Fibroblast of skin of left biceps (primary cell): ENCODE measurements at regions not wholly inside any gene's neighbourhood (a gene's known extent, or its start where the extent isn't known, plus 50 kb on each side); places are given as distances from the start of the nearest gene placed in this dataset.
"Not testable (repeated sequence)": the region's sequence is repeated elsewhere in the genome, so short reads cannot be mapped to it uniquely, and the experiment has no call there.

Experiments
- DNase-seq, 2 experiments: peaks; one replicate each; pipeline ENCODE4 v3.0.0-alpha.2; 2013; ENCODE audit warnings: low read depth in 2 of 2

DNA sequence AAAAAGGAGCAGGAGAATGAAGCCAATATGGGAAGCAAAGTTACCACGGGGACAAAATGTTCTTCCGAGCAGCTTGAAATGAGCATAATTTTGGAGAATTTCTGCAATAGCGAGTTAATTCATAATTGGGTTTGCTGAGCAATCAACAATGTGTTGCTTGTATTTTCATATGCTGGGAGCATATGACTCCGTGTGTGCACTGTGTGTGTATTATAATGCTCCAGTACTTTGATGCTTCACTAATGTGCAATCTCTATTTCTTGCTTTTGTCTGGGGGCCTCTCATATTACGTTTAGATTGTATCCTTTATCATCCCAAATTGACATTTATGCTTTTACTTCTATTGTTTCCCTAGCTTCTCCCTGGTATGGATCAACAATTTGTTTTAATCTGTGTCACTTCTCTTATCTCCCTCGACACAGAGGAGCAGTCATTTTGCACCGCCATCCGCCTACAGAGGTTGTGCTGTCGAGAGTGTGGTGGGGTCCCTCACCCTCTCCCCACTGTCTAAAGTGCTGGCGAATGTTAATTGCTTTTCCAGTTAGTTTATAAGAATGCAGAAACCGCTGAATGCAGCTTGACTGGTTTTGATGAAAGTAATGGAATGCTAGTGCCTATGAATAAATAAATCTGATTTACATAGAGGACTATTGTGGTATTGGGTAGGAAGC lies 372.5 kb upstream of the WWC1 start:
- DNase-seq, result no peak

DNA sequence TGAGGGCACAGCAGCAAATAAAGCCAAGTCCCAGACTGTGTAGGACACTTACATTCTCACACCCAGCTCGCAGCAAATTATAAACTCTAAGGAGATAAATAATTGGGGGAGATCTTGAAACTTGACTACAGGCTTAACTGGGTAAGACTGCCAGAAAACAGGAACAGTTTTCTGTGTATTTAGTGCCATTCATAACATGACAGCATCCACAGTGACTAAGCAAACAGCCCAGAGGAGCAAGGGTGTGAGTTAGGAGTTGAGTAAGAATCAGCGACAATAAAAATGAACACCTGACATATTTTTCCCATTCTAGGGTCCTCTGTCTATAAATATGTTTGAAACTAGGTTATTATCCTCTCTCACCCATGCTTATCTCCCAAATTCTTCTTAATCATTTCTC lies 370.9 kb upstream of the WWC1 start:
- no peak for DNase-seq

GRCh38 chr5:167921796-167922195 lies 369.6 kb upstream of the WWC1 start:
- DNase-seq, result no peak

DNA sequence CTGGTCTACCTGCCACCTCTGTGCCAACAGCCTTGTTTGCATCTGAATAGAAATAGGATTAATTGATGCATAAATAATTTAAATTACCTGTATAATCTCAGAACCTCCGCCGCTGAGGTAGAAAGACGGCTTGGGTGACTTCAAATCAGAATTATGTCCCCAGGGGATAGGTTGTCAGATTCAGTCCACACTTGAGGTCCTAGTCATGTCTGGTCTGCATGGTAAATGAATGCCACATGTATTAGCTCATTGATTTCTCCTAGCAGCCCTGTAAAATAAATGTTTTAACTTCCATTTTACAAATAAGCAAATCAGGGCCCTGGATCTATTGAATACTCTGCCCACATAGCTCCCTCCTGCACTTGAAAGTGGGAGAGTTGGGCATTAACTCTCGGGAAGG lies 368.0 kb upstream of the WWC1 start:
- DNase-seq, result no peak

GRCh38 chr5:167929841-167930240 lies 361.6 kb upstream of the WWC1 start:
- no peak for DNase-seq

- no peak for DNase-seq
Measured at GRCh38 chr5:167934551-167934971, 356.9 kb upstream of the WWC1 start.

- DNase-seq, result no peak
Measured at GRCh38 chr5:167936022-167936421, 355.4 kb upstream of the WWC1 start.

DNA sequence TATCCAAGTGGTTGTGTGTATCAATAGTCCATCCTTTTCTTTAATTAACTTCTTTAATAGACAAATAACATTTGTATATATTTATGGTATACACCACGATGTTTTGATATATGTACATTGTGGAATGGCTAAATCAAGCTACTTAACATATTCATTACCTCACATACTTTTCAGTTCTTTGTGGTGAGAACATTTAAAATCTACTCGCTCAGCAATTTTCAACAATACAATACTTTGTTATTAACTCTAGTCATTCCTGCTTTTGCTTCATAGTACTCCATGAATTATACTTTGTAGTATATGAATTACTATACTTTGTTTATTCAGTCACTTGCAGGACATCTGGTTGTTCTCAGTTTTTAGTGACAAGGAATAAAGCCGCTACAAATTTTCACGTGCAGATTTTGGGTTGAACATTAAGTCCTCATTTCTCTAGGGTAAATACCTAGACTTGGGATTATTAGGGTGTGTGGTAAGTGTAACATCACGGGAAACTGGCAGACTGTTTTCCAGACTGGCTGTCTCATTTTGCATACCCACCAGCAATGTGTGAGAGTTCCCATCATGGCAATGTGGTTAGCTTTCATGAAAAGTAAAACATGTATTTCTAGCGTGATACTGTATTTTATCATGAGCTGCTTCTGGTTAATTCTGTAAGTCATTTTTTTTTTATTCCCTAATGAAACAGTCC lies 354.4 kb upstream of the WWC1 start:
- no peak for DNase-seq

- no peak for DNase-seq
Measured at GRCh38 chr5:167937635-167937998, 353.8 kb upstream of the WWC1 start.

GRCh38 chr5:167939686-167940085 lies 351.8 kb upstream of the WWC1 start:
- DNase-seq, result peak in 1 of 2 experiments; percentile 52

DNA sequence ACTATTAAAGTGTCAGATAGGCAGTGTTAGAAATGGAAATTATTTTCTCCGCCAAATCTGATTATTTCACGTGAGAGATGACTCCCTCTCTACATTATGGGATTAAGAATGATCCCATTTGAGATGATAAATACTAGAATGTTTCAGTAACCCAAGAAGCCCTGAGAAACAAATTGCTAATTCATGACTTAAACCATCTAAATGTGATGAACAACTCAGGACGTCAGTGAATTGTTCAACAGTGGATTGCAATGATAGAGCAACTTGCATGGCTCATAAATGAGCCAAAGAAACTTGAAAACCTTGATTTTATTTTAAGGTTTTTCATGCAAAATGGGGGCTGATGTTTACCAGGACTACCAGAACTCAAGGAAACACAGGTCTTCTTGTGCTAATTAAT lies 350.5 kb upstream of the WWC1 start:
- peak in 1 of 2 experiments; percentile 34 for DNase-seq

GRCh38 chr5:167941556-167941955 lies 349.9 kb upstream of the WWC1 start:
- not testable (repeated sequence) for DNase-seq

GRCh38 chr5:167943343-167943742 lies 348.1 kb upstream of the WWC1 start:
- DNase-seq, result no peak

- no peak for DNase-seq
Measured at GRCh38 chr5:167944121-167944852, 347.2 kb upstream of the WWC1 start.

GRCh38 chr5:167945542-167946384 lies 345.7 kb upstream of the WWC1 start:
- peak; percentile 94 to 95 for DNase-seq

DNA sequence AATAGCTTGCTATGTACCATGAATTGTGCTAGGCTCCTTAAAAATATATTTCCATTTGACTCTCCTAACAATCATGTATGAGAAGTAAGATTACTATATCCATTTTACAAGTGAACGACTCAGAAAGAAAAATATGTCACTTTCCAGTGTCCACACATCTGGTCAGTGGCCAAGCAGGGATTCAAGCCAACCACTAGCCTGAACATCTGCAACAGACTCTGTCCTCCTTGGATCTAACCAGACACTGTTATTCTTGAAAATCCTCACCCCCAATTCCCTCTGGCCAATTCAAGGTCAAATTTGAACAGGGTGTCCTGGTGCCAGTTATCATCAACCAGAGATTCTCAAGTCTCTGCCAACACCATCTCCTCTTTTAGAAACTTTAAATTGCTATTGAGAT lies 344.1 kb upstream of the WWC1 start:
- DNase-seq, result no peak

GRCh38 chr5:167948251-167948650 lies 343.2 kb upstream of the WWC1 start:
- DNase-seq, result no peak

DNA sequence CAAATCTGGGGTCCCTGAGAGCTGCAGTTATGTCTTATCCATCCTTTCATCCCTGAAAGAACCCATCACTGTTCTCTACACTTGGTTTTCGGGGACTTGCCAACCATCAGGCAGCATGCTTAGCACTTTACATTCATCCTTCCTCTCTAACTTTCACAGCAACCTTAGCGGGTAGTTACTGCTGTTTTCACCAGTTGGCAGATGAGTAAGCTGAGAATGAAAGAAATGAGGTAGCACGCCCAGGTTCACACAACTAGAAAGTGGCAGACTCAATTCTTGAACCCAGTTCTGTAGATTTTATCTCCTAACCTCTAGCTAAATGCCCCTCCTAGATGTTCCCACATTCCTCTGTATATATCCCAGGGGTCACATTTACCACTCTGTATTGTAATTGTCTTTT lies 342.0 kb upstream of the WWC1 start:
- no peak for DNase-seq

DNA sequence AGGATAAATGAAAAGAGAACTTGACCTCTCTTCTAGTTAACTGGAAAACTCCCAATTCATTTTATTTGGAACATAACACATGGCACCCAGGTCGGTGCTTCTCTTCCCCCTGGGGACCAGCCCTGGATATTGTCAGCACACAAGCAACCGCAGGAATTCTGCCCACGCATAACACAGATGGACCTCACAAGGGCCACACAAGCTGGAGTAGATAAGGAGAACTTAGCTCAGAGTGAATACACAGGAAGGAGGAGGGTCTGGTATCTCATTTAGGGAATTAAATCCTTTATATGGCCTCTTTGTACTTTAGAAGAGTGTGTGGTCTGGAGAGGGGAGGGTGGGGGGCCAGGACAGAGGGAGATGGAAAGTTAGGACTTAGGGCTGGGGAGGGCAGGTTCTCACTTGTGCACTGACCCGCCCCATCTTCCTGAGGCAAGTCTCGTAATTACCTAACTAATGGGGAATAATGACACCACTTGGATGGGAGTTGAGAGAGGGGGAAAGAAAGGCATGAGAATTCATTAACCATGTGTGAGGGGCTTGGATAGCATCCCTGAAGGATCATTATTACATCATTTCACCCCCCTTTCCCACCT lies 341.2 kb upstream of the WWC1 start:
- DNase-seq, result peak; percentile 79 to 83

- DNase-seq, result no peak
Measured at GRCh38 chr5:167951116-167951515, 340.3 kb upstream of the WWC1 start.

DNA sequence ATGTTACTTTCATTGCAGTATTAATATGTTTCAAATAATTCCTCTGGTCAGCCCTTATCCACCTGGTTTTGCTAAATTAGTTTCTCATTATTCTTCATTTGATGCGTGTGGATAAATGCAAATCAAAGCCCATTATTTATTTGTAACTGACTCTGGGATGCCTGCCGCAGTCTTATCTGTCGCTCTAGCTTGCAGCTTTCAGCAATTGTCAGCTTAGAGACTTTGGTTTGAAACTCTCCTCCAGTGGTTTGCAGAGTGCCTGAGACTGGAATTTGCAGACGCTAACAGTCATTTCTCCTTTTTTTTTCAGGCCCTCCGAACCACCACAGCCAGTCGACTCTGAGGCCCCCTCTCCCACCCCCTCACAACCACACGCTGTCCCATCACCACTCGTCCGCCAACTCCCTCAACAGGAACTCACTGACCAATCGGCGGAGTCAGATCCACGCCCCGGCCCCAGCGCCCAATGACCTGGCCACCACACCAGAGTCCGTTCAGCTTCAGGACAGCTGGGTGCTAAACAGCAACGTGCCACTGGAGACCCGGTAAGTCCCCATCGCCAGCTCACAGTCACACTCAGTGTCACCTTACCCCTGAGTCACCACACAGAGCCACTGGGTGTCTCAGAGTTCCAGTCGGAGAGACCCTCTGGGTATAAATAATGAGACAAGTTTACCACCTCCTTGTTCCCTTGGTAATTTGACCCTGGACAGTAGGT lies 339.0 kb upstream of the WWC1 start:
- no peak for DNase-seq
